ENCODE measurements at regions not wholly inside any gene's neighbourhood (a gene's known extent, or its start where the extent isn't known, plus 50 kb on each side); places are given as distances from the start of the nearest gene placed in this dataset.

DNA sequence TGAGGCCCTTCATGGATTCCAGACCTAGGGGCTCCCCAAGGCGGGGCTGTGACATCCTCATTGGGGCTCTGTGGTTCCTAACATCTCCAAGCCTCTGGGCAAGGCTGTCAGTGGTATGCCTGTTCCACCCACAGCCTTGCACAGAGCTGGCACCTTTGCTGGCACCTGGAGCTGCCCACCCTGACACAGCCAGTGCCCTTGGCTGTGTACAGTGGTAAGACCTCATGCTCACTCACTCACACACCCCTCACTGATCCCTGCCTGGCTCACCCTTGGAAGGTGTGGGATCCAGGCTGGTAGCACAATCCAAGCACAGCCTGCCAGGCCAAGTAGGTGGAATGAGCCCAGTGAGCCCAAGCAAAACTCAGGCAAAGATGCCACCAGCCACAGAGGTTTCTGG, 200.4 kb upstream of the PCDH15 start (continued):
- no peak for TF ChIP-seq YY1 (IDR thresholded peaks at IDR 0.05; ENCODE audit: low read depth, low read length)

DNA sequence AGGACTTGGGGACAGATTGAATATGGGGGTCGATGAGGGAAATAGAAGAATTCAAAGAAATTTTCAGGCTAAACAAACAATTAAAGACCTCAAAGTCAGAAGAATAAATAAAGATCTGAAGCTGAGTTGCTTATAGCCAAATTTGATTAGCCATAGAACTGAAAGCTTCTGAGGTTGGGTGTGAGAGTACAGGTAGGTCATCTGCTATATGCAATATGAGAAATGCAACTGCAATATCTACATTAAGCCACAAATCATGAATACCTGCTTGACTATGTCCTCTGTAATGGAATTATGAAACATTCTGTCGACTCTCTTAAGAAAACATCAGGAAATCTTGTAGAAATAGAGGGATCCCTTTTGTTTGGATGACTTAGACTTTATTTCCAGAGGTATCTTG, 192.1 kb upstream of the PCDH15 start:
- no peak overlapping the region for H4K8ac ChIP-seq (ENCODE audit: extremely low read depth, insufficient read depth, low read length)
- no peak overlapping the region for H3K18ac ChIP-seq (ENCODE audit: extremely low read depth, low read length)
- no peak overlapping the region for H3K4me3 ChIP-seq (ENCODE audit: extremely low read depth in 1 of 4, insufficient read depth in 2 of 4, low read depth in 3 of 4, low read length in 4 of 4)
- H3K27ac ChIP-seq (ENCODE audit: low read depth, low read length): no peak overlapping the region
- no peaks in the 10 kb centered on the region for H3K27me3 ChIP-seq (replicated peaks in 1 of 4; ENCODE audit: control insufficient read depth in 3 of 4, extremely low read depth in 1 of 4, insufficient read depth in 3 of 4, low read length in 3 of 4)
- H2AFZ ChIP-seq (ENCODE audit: low read length): no peak overlapping the region
- no peak overlapping the region for H3K4me2 ChIP-seq (ENCODE audit: insufficient read depth in 1 of 2, low read depth in 2 of 2, low read length in 2 of 2)
- no peaks in the 10 kb centered on the region for H3K4me1 ChIP-seq (replicated peaks in 1 of 4; ENCODE audit: control insufficient read depth in 3 of 4, insufficient read depth in 4 of 4, low read length in 3 of 4)
- no peak overlapping the region for H3K56ac ChIP-seq (replicated peaks; ENCODE audit: insufficient read length, low read depth, low read length)
- ChIA-PET CTCF (ENCODE audit: partially characterized antibody) (interaction anchor here (0.5 to 0.9 kb wide), 2 partner anchors 16 to 27 kb away, joined by 4 read pairs; no protein-coding TSS in a partner anchor), POLR2A (ENCODE audit: partially characterized antibody) (no interaction called here)
- H3K23ac ChIP-seq (ENCODE audit: insufficient read length): no peak overlapping the region
- no peak overlapping the region for H2AK5ac ChIP-seq (ENCODE audit: low read depth, low read length)
- peaks cover 5 to 7% of the 10 kb centered on the region in 2 experiments; a peak in 2 of 4 replicates for H3K9me3 ChIP-seq (ENCODE audit: insufficient read depth in 2 of 2, low read depth in 1 of 2, low read length in 1 of 2)
- no peak overlapping the region for H2BK120ac ChIP-seq (replicated peaks; ENCODE audit: low read depth, low read length)
- no peak overlapping the region for H3K9ac ChIP-seq (replicated peaks in 1 of 4; ENCODE audit: extremely low read depth in 1 of 4, low read depth in 3 of 4, low read length in 3 of 4)
- H3K79me2 ChIP-seq (ENCODE audit: control insufficient read depth in 1 of 2, insufficient read depth in 2 of 2, low read length in 2 of 2): no peaks in the 10 kb centered on the region
- H3K36me3 ChIP-seq (ENCODE audit: control insufficient read depth in 2 of 4, insufficient read depth in 4 of 4, low read length in 3 of 4): peaks cover 0 to 3% (median 0%) of the 10 kb centered on the region in 4 experiments; a peak in 1 of 8 replicates
- H2BK5ac ChIP-seq (ENCODE audit: low read depth, low read length): no peak overlapping the region
- H3K4ac ChIP-seq (replicated peaks; ENCODE audit: insufficient read length, low read depth, low read length): no peak overlapping the region
- H3K14ac ChIP-seq (ENCODE audit: insufficient read length): no peak overlapping the region
- no peak overlapping the region for H2BK12ac ChIP-seq (ENCODE audit: low read depth, low read length)
- H4K91ac ChIP-seq (replicated peaks; ENCODE audit: insufficient read length, low read length): no peak overlapping the region
- DNase-seq (ENCODE audit: low read depth in 1 of 2, low spot score in 2 of 2): no peak
- H4K5ac ChIP-seq (ENCODE audit: insufficient read length, low read depth, low read length): no peak overlapping the region
- WGBS, 2 experiments (ENCODE audit: extremely low coverage in 1 of 2, insufficient coverage in 1 of 2, insufficient read length in 1 of 2, insufficient replicate concordance in 2 of 2, low coverage in 1 of 2, low lambda C conversion rate in 2 of 2, missing lambda C conversion rate in 1 of 2): 83% methylated on average over 2 of the region's 2 CpGs; no CpG with 5 or more reads in 1 of the 2 experiments
- H3K79me1 ChIP-seq (ENCODE audit: low read depth, low read length): no peaks in the 10 kb centered on the region
- FAIRE-seq: no peak
- H3K23me2 ChIP-seq (ENCODE audit: low read depth, low read length): no peaks in the 10 kb centered on the region
- no peaks in the 10 kb centered on the region for H4K20me1 ChIP-seq (replicated peaks in 1 of 2; ENCODE audit: control insufficient read depth in 1 of 2, insufficient read depth in 2 of 2, low read length in 2 of 2)
- H2BK20ac ChIP-seq (ENCODE audit: low read length): no peak overlapping the region
- H2BK15ac ChIP-seq (ENCODE audit: low read length): no peak overlapping the region
- TF ChIP-seq PHF8 (conservative IDR thresholded peaks at IDR 0.05; ENCODE audit: low read depth, low read length) (no peak), CHD1 (IDR thresholded peaks at IDR 0.05; ENCODE audit: low read depth, low read length) (no peak), POU5F1 (IDR thresholded peaks at IDR 0.05; ENCODE audit: low read depth, low read length) (no peak), POLR2A (IDR thresholded peaks at IDR 0.05; ENCODE audit: control extremely low read depth in 1 of 2, low read depth in 2 of 2, low read length in 2 of 2) (no peak), E2F6 (IDR thresholded peaks at IDR 0.05) (no peak), SAP30 (IDR thresholded peaks at IDR 0.05; ENCODE audit: insufficient read depth, insufficient replicate concordance, low read length) (no peak), RFX5 (IDR thresholded peaks at IDR 0.05; ENCODE audit: borderline replicate concordance, low read depth, low read length) (no peak), EGR1 (IDR thresholded peaks at IDR 0.05; ENCODE audit: borderline replicate concordance, low read depth, low read length) (no peak), GTF2F1 (IDR thresholded peaks at IDR 0.05; ENCODE audit: borderline replicate concordance, low read depth, low read length) (no peak), TAF1 (IDR thresholded peaks at IDR 0.05; ENCODE audit: low read depth, low read length) (no peak), YY1 (IDR thresholded peaks at IDR 0.05; ENCODE audit: low read depth, low read length) (no peak), RBBP5 (IDR thresholded peaks at IDR 0.05; ENCODE audit: borderline replicate concordance, low read depth, low read length) (no peak), CEBPB (IDR thresholded peaks at IDR 0.05; ENCODE audit: low read depth, low read length) (no peak)

All from H1 (cell line).